H9 (cell line): ENCODE measurements at regions not wholly inside any gene's neighbourhood (a gene's known extent, or its start where the extent isn't known, plus 50 kb on each side); places are given as distances from the start of the nearest gene placed in this dataset.

Experiments used
- DNase-seq: peaks from one replicate; pipeline ENCODE4 v3.0.0-alpha.2; 2017
- H2AFZ ChIP-seq: one replicate; pipeline ENCODE4 v1.6.1; 2013; ENCODE audit warnings: mild to moderate bottlenecking, low read length, control low read depth, moderate library complexity
- H2AK5ac ChIP-seq: 2 replicates; pipeline ENCODE4 v1.6.1; 2013; ENCODE audit warnings: low read length, control low read depth, mixed read lengths; ENCODE audit not compliant: insufficient read length
- H2BK120ac ChIP-seq: one replicate; pipeline ENCODE4 v1.6.1; 2013; ENCODE audit warnings: low read depth, mild to moderate bottlenecking, low read length, control low read depth, inconsistent platforms; ENCODE audit not compliant: poor library complexity, severe bottlenecking
- H2BK12ac ChIP-seq: 2 replicates; pipeline ENCODE4 v1.6.1; 2013; ENCODE audit warnings: low read length, control low read depth, mixed read lengths, low read depth; ENCODE audit not compliant: insufficient read length
- H2BK15ac ChIP-seq: 2 replicates; pipeline ENCODE4 v1.6.1; 2013; ENCODE audit warnings: low read depth, low read length, control low read depth
- H2BK20ac ChIP-seq: one replicate; pipeline ENCODE4 v1.6.1; 2013; ENCODE audit warnings: low read depth, mild to moderate bottlenecking, low read length, control low read depth, inconsistent platforms; ENCODE audit not compliant: poor library complexity, severe bottlenecking
- H2BK5ac ChIP-seq: 2 replicates; pipeline ENCODE4 v1.6.1; 2013; ENCODE audit warnings: low read length, control low read depth, mixed read lengths; ENCODE audit not compliant: insufficient read length
- H3K14ac ChIP-seq: 2 replicates; pipeline ENCODE4 v1.6.1; 2013; ENCODE audit warnings: low read length, control low read depth; ENCODE audit not compliant: insufficient read depth
- H3K18ac ChIP-seq: 2 replicates; pipeline ENCODE4 v1.6.1; 2013; ENCODE audit warnings: low read depth, mild to moderate bottlenecking, mixed read lengths, low read length, control low read depth; ENCODE audit not compliant: insufficient read length
- H3K23ac ChIP-seq: 2 replicates; pipeline ENCODE4 v1.6.1; 2013; ENCODE audit warnings: low read length, control low read depth, mixed read lengths, low read depth; ENCODE audit not compliant: insufficient read length
- H3K23me2 ChIP-seq: 2 replicates; pipeline ENCODE4 v1.6.1; 2013; ENCODE audit warnings: low read depth, mild to moderate bottlenecking, mixed read lengths, low read length, control low read depth; ENCODE audit not compliant: insufficient read length, poor library complexity, severe bottlenecking
- H3K27ac ChIP-seq: 2 replicates; pipeline ENCODE4 v1.5.1; 2013; ENCODE audit warnings: low read length, control low read depth, mixed read lengths, low read depth; ENCODE audit not compliant: insufficient read length
- H3K27me3 ChIP-seq: 2 replicates; pipeline ENCODE4 v1.6.1; 2013; ENCODE audit warnings: low read length, control low read depth, inconsistent platforms; ENCODE audit not compliant: insufficient read depth
- H3K4ac ChIP-seq: 2 replicates; pipeline ENCODE4 v1.6.1; 2013; ENCODE audit warnings: low read depth, mild to moderate bottlenecking, control low read depth, inconsistent platforms, low read length, moderate library complexity
- H3K4me1 ChIP-seq: 2 replicates; pipeline ENCODE4 v1.6.1; 2013; ENCODE audit warnings: low read length, control low read depth, inconsistent platforms; ENCODE audit not compliant: insufficient read depth
- H3K4me2 ChIP-seq: 2 replicates; pipeline ENCODE4 v1.6.1; 2013; ENCODE audit warnings: low read length, control low read depth, mixed read lengths; ENCODE audit not compliant: insufficient read length, insufficient read depth
- H3K56ac ChIP-seq: 2 replicates; pipeline ENCODE4 v1.6.1; 2013; ENCODE audit warnings: low read depth, mild to moderate bottlenecking, mixed read lengths, low read length, control low read depth; ENCODE audit not compliant: insufficient read length
- H3K79me1 ChIP-seq: 2 replicates; pipeline ENCODE4 v1.6.1; 2013; ENCODE audit warnings: low read depth, mild to moderate bottlenecking, moderate library complexity, low read length, control low read depth, inconsistent platforms; ENCODE audit not compliant: insufficient read depth, poor library complexity, severe bottlenecking
- H3K79me2 ChIP-seq: 2 replicates; pipeline ENCODE4 v1.6.1; 2013; ENCODE audit warnings: low read length, control low read depth, inconsistent platforms; ENCODE audit not compliant: insufficient read depth
- H3K9ac ChIP-seq: 2 replicates; pipeline ENCODE4 v1.6.1; 2013; ENCODE audit warnings: low read length, control low read depth, mixed read lengths; ENCODE audit not compliant: insufficient read length; ENCODE audit errors: extremely low read depth
- H3K9me3 ChIP-seq: one replicate; pipeline ENCODE4 v1.6.1; 2013; ENCODE audit warnings: low read depth, low read length, inconsistent platforms; ENCODE audit not compliant: control insufficient read depth
- H3T11ph ChIP-seq: one replicate; pipeline ENCODE4 v1.6.1; 2013; ENCODE audit warnings: mild to moderate bottlenecking, low read length, control low read depth, inconsistent platforms
- H4K20me1 ChIP-seq: one replicate; pipeline ENCODE4 v1.6.1; 2013; ENCODE audit not compliant: control insufficient read depth, insufficient read length, insufficient read depth
- H4K5ac ChIP-seq: 2 replicates; pipeline ENCODE4 v1.6.1; 2013; ENCODE audit warnings: low read depth, mild to moderate bottlenecking, mixed read lengths, low read length, control low read depth; ENCODE audit not compliant: insufficient read length
- H4K8ac ChIP-seq: replicated peaks from 2 replicates; pipeline ENCODE4 v1.6.1; 2013; ENCODE audit warnings: low read length, control low read depth, mixed read lengths, low read depth; ENCODE audit not compliant: insufficient read length
- H4K91ac ChIP-seq: 2 replicates; pipeline ENCODE4 v1.6.1; 2013; ENCODE audit warnings: low read depth, mild to moderate bottlenecking, moderate library complexity, mixed read lengths, low read length, control low read depth; ENCODE audit not compliant: insufficient read length
- H3K27ac Mint-ChIP-seq, 3 experiments: 2 replicates in 2 of 3; 3 replicates in 1 of 3; pipeline ENCODE4 v1.8.0; 2020 to 2021; ENCODE audit warnings: mixed read lengths in 3 of 3, mild to moderate bottlenecking in 1 of 3, moderate library complexity in 1 of 3
- H3K27me3 Mint-ChIP-seq: 2 replicates; pipeline ENCODE4 v1.8.0; 2021; ENCODE audit warnings: low read depth, mild to moderate bottlenecking, moderate library complexity, mixed read lengths
- H3K36me3 Mint-ChIP-seq, 3 experiments: 2 replicates in 2 of 3; 3 replicates in 1 of 3; pipeline ENCODE4 v1.8.0; 2020 to 2021; ENCODE audit warnings: low read depth in 3 of 3, mixed read lengths in 3 of 3; ENCODE audit not compliant: insufficient read depth in 1 of 3
- H3K4me1 Mint-ChIP-seq, 2 experiments: 2 replicates each; pipeline ENCODE4 v1.8.0; 2020; ENCODE audit warnings: mixed read lengths in 2 of 2
- H3K4me3 Mint-ChIP-seq, 2 experiments: 2 replicates in 1 of 2; 3 replicates in 1 of 2; pipeline ENCODE4 v1.8.0; 2020 to 2021; ENCODE audit warnings: mild to moderate bottlenecking in 2 of 2, mixed read lengths in 2 of 2, moderate library complexity in 1 of 2
- H3K9me3 Mint-ChIP-seq, 2 experiments: 2 replicates in 1 of 2; 3 replicates in 1 of 2; pipeline ENCODE4 v1.8.0; 2020; ENCODE audit warnings: mild to moderate bottlenecking in 2 of 2, mixed read lengths in 2 of 2, moderate library complexity in 1 of 2
- CTCF ChIP-seq: fragments of 200-600 bp; sonication (generic); conservative IDR thresholded peaks from 3 replicates; pipeline ENCODE4 v1.8.0; 2021; ENCODE audit warnings: antibody characterized with exemption, mild to moderate bottlenecking
- WGBS: extraction: QIAGEN DNeasy Blood & Tissue Kit; methylation state at CpG from one replicate; pipeline ENCODE4 v1.1.7; 2013; ENCODE audit warnings: missing lambda C conversion rate, low lambda C conversion rate, mixed read lengths; ENCODE audit not compliant: insufficient read length; ENCODE audit errors: extremely low coverage; 5-methylcytosine and 5-hydroxymethylcytosine counted together

GRCh38 chrX:87728459-87728858, 210.9 kb downstream of the KLHL4 start:
- Histone ChIP-seq H3K18ac (no peak overlapping the region), H3K4me1 (no peaks in the 10 kb centered on the region), H2BK15ac (no peak overlapping the region), H3K4me2 (no peak overlapping the region), H3T11ph (no peak overlapping the region), H3K23me2 (no peaks in the 10 kb centered on the region), H3K27ac (no peak overlapping the region), H4K8ac (no peak overlapping the region), H4K91ac (no peak overlapping the region), H4K5ac (no peak overlapping the region), H3K79me1 (no peaks in the 10 kb centered on the region), H3K23ac (no peak overlapping the region), H3K56ac (no peak overlapping the region), H2AFZ (no peak overlapping the region), H2BK20ac (no peak overlapping the region), H3K9me3 (no peaks in the 10 kb centered on the region), H2BK12ac (no peak overlapping the region), H3K14ac (no peak overlapping the region), H3K4ac (no peak overlapping the region), H2BK120ac (no peak overlapping the region), H2AK5ac (no peak overlapping the region), H3K79me2 (no peaks in the 10 kb centered on the region), H3K27me3 (no peaks in the 10 kb centered on the region), H3K9ac (no peak overlapping the region), H2BK5ac (no peak overlapping the region), H4K20me1 (no peaks in the 10 kb centered on the region)
- no peak overlapping the region for H3K27ac Mint-ChIP-seq
- peaks cover 3 to 13% of the 10 kb centered on the region in 2 experiments; a peak in 2 of 4 replicates for H3K4me1 Mint-ChIP-seq
- no peaks in the 10 kb centered on the region for H3K27me3 Mint-ChIP-seq
- DNase-seq = no peak
- no CpG with 5 or more reads among the region's 7 CpGs for WGBS
- H3K9me3 Mint-ChIP-seq = peaks cover 10 to 22% of the 10 kb centered on the region in 2 experiments; a peak in 4 of 5 replicates
- no peak for TF ChIP-seq CTCF
- H3K4me3 Mint-ChIP-seq = no peak overlapping the region
- H3K36me3 Mint-ChIP-seq = peaks cover 9 to 21% (median 10%) of the 10 kb centered on the region in 3 experiments
